ENCODE measurements at regions not wholly inside any gene's neighbourhood (a gene's known extent, or its start where the extent isn't known, plus 50 kb on each side); places are given as distances from the start of the nearest gene placed in this dataset.

- ChIA-PET CTCF (no interaction called here), POLR2A (no interaction called here), RAD21 (ENCODE audit: low non-redundant PET in 1 of 2, low total read pairs in 2 of 2, uncharacterized antibody in 2 of 2, unreplicated experiment in 2 of 2) (no interaction called here)
- H3K9me2 ChIP-seq (ENCODE audit: insufficient read depth): no peaks in the 10 kb centered on the region
- ATAC-seq (no peak), DNase-seq (ENCODE audit: low read depth, low spot score) (no peak)
- H4K20me1 ChIP-seq (ENCODE audit: insufficient read depth): no peaks in the 10 kb centered on the region
- no peaks in the 10 kb centered on the region for H3K79me2 ChIP-seq (ENCODE audit: insufficient read depth, low read length)
- no peak overlapping the region for H3K4me2 ChIP-seq (ENCODE audit: low read length)
- no peaks in the 10 kb centered on the region for H3K36me3 ChIP-seq (ENCODE audit: control insufficient read depth in 1 of 2, insufficient read depth in 2 of 2, low read length in 2 of 2)
- no peak overlapping the region for H3K27ac ChIP-seq (ENCODE audit: low read depth, low read length)
- H3K27me3 ChIP-seq (ENCODE audit: insufficient read depth, low read length): no peaks in the 10 kb centered on the region
- intact Hi-C loops (cut with micrococcal nuclease): no loop called here
- H3K4me1 ChIP-seq (ENCODE audit: control insufficient read depth in 1 of 2, insufficient read depth in 2 of 2, low read length in 2 of 2): no peaks in the 10 kb centered on the region
- no peak overlapping the region for H3K4me3 ChIP-seq (replicated peaks in 1 of 2; ENCODE audit: low read depth in 1 of 2, low read length in 2 of 2)
- H2AFZ ChIP-seq (ENCODE audit: low read depth, low read length, poor library complexity, severe bottlenecking): no peak overlapping the region
- TF ChIP-seq POLR2AphosphoS5 (IDR thresholded peaks at IDR 0.05; ENCODE audit: low read depth, low read length): no peak
- TF ChIP-seq RAD21 (IDR thresholded peaks at IDR 0.05; ENCODE audit: low read depth): no peak
- no peak for TF ChIP-seq SP1 (IDR thresholded peaks at IDR 0.05; ENCODE audit: low read depth)
- no peak for TF ChIP-seq TCF7L2 (IDR thresholded peaks at IDR 0.05; ENCODE audit: borderline replicate concordance, extremely low read depth, insufficient read depth, insufficient read length)
- TF ChIP-seq FOSL1 (IDR thresholded peaks at IDR 0.05; ENCODE audit: low read depth): no peak
- no peak for TF ChIP-seq EZH2 (IDR thresholded peaks at IDR 0.05)
- TF ChIP-seq YY1 (IDR thresholded peaks at IDR 0.05; ENCODE audit: extremely low read depth, insufficient replicate concordance, low read depth, low read length): no peak
- no peak for TF ChIP-seq MAX (IDR thresholded peaks at IDR 0.05)
- no peak for TF ChIP-seq SIN3A (IDR thresholded peaks at IDR 0.05; ENCODE audit: low read depth)
- TF ChIP-seq EGR1 (IDR thresholded peaks at IDR 0.05; ENCODE audit: low read depth): no peak
- no peak for TF ChIP-seq ELF1 (IDR thresholded peaks at IDR 0.05; ENCODE audit: borderline replicate concordance, low read depth)
- TF ChIP-seq ZFX (IDR thresholded peaks at IDR 0.05): no peak
- TF ChIP-seq ATF3 (IDR thresholded peaks at IDR 0.05): no peak
- TF ChIP-seq CBX3 (IDR thresholded peaks at IDR 0.05; ENCODE audit: low read depth): no peak
- no peak for TF ChIP-seq CEBPB (IDR thresholded peaks at IDR 0.05; ENCODE audit: low read depth)
- no peak for TF ChIP-seq REST (IDR thresholded peaks at IDR 0.05; ENCODE audit: low read depth)
- no peak for TF ChIP-seq JUND (IDR thresholded peaks at IDR 0.05)
- no TSS peak for BruUV-seq (replicated peaks)
- H3K9ac ChIP-seq (ENCODE audit: low read length): no peak overlapping the region
- H3K9me3 ChIP-seq (ENCODE audit: control insufficient read depth in 1 of 2, insufficient read depth in 1 of 2, low read depth in 1 of 2, low read length in 2 of 2): no peaks in the 10 kb centered on the region
Observed at GRCh38 chr3:153631102-153631501, 469.1 kb downstream of the RAP2B start.

All from HCT116 (cell line).